HCT116 (cell line): ENCODE measurements at regions not wholly inside any gene's neighbourhood (a gene's known extent, or its start where the extent isn't known, plus 50 kb on each side); places are given as distances from the start of the nearest gene placed in this dataset.

Experiments
- CTCF ChIP-seq, 3 experiments: fragments of 200-600 bp in 1 of 3; sonication (generic) in 1 of 3; IDR thresholded peaks in 2 of 3; conservative IDR thresholded peaks in 1 of 3; 2 replicates each; pipeline ENCODE4 v1.5.1; 2012 to 2017; ENCODE audit warnings: low read depth in 2 of 3, low read length in 2 of 3, antibody characterized with exemption in 1 of 3, borderline replicate concordance in 1 of 3, control low read depth in 1 of 3, mild to moderate bottlenecking in 1 of 3, mixed read lengths in 1 of 3, mixed run types in 1 of 3, moderate library complexity in 1 of 3; ENCODE audit not compliant: insufficient read depth in 1 of 3
- JUND ChIP-seq: IDR thresholded peaks from 2 replicates; pipeline ENCODE4 v1.6.1; 2012
- MAX ChIP-seq: IDR thresholded peaks from 2 replicates; pipeline ENCODE4 v1.6.1; 2012
- POLR2A ChIP-seq: IDR thresholded peaks from 2 replicates; pipeline ENCODE4 v1.7.0; 2011; ENCODE audit warnings: borderline replicate concordance; ENCODE audit not compliant: insufficient read depth, insufficient read length; ENCODE audit errors: extremely low read depth
- RAD21 ChIP-seq: IDR thresholded peaks from 2 replicates; pipeline ENCODE4 v1.6.1; 2012; ENCODE audit warnings: low read depth, mild to moderate bottlenecking

DNA sequence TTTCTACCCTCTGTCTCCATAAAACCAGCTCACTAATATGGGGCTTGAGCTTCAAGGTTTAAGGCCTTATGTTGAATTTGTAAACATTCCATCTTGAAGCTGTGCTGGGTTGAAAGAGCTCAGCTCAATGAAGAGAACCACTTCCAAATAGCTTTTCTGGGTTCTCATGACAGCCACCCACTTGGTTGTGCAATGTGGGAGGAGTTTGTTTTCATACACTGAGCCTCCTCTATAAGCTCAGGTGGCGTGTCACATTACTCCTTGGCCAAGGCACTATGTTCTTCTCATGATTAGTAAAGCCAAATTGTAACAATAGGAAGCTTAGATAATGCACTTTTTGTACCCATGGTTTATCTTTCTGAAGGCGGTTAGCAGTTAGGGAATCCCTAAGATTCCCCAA, 265.6 kb downstream of the PTEN start:
- TF ChIP-seq CTCF (IDR thresholded peaks at IDR 0.05 in 2 of 3, conservative IDR thresholded peaks at IDR 0.05 in 1 of 3; ENCODE audit: borderline replicate concordance in 1 of 3, insufficient read depth in 1 of 3, low read depth in 2 of 3, low read length in 2 of 3) (no peak), RAD21 (no peak), JUND (no peak), MAX (no peak), POLR2A (no peak)
